SK-N-MC (cell line): ENCODE measurements at regions not wholly inside any gene's neighbourhood (a gene's known extent, or its start where the extent isn't known, plus 50 kb on each side); places are given as distances from the start of the nearest gene placed in this dataset.

Experiments used
- EZH2 ChIP-seq: fragments of 200-600 bp; sonication (generic); IDR thresholded peaks from one replicate; pipeline ENCODE4 v1.6.1; 2017; ENCODE audit warnings: antibody characterized with exemption
- FOXP2 ChIP-seq: optimal IDR thresholded peaks from 2 replicates; pipeline ENCODE3; 2011; ENCODE audit warnings: mild to moderate bottlenecking, moderate library complexity; ENCODE audit not compliant: insufficient read depth; ENCODE audit errors: extremely low read length, control extremely low read depth
- POLR2AphosphoS5 ChIP-seq: IDR thresholded peaks from 2 replicates; pipeline ENCODE4 v1.6.1; 2012; ENCODE audit warnings: mild to moderate bottlenecking, low read depth, low read length, borderline replicate concordance

DNA sequence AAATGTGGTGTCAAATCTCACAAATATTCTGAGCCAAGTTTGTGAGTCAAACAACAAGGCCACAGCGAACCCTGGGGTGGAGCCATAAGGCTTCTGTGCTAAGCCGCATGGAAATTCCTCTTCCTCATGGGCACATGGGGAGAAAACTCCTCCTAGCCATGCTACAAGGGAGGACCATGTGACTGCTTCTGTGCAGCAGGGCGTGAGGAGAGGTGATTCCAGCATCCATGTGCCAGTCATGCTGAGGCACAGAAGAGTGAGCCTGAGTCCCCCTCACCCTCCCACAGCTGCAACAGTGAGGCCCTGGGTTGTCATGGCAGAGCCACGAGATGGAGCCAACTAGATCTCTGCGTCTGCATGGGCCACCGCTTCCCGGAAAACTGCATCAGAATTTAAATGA, 488.8 kb upstream of the RAB6C start:
- TF ChIP-seq EZH2 (no peak), POLR2AphosphoS5 (no peak), FOXP2 (no peak)
